Keratinocyte (primary cell): ENCODE measurements at regions not wholly inside any gene's neighbourhood (a gene's known extent, or its start where the extent isn't known, plus 50 kb on each side); places are given as distances from the start of the nearest gene placed in this dataset.

Experiments used
- EZH2 ChIP-seq: IDR thresholded peaks from one replicate; pipeline ENCODE4 v1.6.1; 2012; ENCODE audit warnings: inconsistent platforms, mild to moderate bottlenecking, low read length, moderate library complexity
- TF ChIP-seq, protein P1 (sequence below), 3 experiments: IDR thresholded peaks in 1 of 3; conservative IDR thresholded peaks in 1 of 3; optimal IDR thresholded peaks in 1 of 3; 2 replicates in 2 of 3; 3 replicates in 1 of 3; pipeline versions ENCODE3 to v1.5.1; 2011; ENCODE audit warnings: low read length in 3 of 3, mild to moderate bottlenecking in 3 of 3, moderate library complexity in 2 of 3, control low read depth in 1 of 3, inconsistent platforms in 1 of 3; ENCODE audit not compliant: insufficient read depth in 2 of 3; ENCODE audit errors: extremely low read depth in 1 of 3

DNA sequence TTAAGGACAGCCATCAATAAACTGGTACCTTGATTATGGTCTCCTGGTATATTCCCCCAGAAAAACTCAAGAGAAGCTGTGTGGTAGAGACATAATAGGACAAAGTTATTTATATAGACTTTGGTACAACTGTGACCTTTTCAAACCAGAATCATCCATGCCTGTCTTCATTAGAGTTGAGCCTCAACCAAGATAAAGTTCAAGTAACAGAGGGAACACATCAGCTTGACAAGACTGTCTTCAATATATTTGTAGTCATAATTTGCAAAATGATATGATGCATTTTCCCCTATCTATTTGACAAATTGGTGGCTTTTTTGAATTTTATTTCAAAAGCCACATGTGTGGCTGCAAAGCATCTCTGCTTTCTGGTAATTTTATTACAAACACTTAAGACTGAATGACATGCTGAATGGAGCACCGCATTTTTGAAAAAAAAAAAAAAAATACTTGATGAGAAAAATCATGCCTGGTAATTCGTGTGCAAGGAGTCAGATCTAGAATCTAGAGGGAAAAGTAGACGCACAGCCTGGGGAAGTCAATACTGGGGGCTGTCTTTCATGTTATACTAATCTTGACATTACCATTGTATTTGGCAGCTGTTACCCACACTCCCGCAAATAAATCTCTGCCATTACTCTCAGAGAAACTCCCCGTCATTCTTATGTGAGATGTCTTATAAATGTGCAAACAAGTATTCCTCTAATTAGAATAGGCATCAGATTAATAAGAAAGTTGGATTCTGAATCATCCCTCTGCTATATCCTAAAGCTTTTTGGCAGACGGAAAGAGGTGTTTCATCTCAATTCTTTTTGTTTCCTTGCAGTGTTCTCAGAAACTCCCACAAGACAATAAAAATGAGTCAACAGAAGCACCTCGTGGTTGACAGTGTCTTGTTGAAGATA is 554.8 kb upstream of the CBLB start:
- TF ChIP-seq, protein P1, sequence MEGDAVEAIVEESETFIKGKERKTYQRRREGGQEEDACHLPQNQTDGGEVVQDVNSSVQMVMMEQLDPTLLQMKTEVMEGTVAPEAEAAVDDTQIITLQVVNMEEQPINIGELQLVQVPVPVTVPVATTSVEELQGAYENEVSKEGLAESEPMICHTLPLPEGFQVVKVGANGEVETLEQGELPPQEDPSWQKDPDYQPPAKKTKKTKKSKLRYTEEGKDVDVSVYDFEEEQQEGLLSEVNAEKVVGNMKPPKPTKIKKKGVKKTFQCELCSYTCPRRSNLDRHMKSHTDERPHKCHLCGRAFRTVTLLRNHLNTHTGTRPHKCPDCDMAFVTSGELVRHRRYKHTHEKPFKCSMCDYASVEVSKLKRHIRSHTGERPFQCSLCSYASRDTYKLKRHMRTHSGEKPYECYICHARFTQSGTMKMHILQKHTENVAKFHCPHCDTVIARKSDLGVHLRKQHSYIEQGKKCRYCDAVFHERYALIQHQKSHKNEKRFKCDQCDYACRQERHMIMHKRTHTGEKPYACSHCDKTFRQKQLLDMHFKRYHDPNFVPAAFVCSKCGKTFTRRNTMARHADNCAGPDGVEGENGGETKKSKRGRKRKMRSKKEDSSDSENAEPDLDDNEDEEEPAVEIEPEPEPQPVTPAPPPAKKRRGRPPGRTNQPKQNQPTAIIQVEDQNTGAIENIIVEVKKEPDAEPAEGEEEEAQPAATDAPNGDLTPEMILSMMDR (optimal IDR thresholded peaks at IDR 0.05 in 1 of 3, IDR thresholded peaks at IDR 0.05 in 1 of 3, conservative IDR thresholded peaks at IDR 0.05 in 1 of 3; ENCODE audit: extremely low read depth in 1 of 3, insufficient read depth in 2 of 3, low read length in 3 of 3), result no peak
- TF ChIP-seq EZH2, result no peak
